HG03097 (cell line): ENCODE measurements at regions not wholly inside any gene's neighbourhood (a gene's known extent, or its start where the extent isn't known, plus 50 kb on each side); places are given as distances from the start of the nearest gene placed in this dataset.
"Not testable (repeated sequence)": the region's sequence is repeated elsewhere in the genome, so short reads cannot be mapped to it uniquely, and the experiment has no call there.

Experiments used
- ATAC-seq: cut with Tn5 transposase; IDR thresholded peaks from one replicate; pipeline ENCODE4 v1.9.1; 2021; ENCODE audit not compliant: unreplicated experiment, low FRiP score

- ATAC-seq: not testable (repeated sequence)
Measured at GRCh38 chr2:58694114-58694513, 453.0 kb upstream of the FANCL start.

- not testable (repeated sequence) for ATAC-seq
Measured at GRCh38 chr2:58691041-58691440, 449.9 kb upstream of the FANCL start.

GRCh38 chr2:58688813-58689212, 447.7 kb upstream of the FANCL start:
- ATAC-seq: no peak

GRCh38 chr2:58686776-58687175, 445.7 kb upstream of the FANCL start:
- no peak for ATAC-seq

GRCh38 chr2:58680755-58681310, 439.7 kb upstream of the FANCL start:
- no peak for ATAC-seq

- ATAC-seq: no peak
Measured at GRCh38 chr2:58677748-58678147, 436.6 kb upstream of the FANCL start.

DNA sequence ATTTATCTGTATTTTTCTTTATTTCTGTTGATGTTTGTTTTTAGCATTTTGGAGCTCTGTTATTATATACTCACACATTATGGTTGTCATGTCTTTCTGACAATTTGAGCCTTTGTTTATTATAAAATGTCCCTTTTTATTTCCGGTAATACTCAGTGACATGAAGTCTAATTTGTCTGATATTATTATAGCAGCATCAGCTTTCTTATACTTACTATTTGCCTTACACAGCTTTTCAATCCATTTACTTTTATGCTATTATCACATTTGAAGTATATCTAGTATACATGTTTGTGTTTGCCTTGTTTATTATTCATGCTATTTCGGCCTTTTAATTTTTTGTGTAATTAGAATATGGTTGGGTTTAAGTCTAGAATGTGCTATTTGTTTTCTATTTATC, 430.6 kb upstream of the FANCL start:
- no peak for ATAC-seq

GRCh38 chr2:58669998-58670397, 428.9 kb upstream of the FANCL start:
- no peak for ATAC-seq

DNA sequence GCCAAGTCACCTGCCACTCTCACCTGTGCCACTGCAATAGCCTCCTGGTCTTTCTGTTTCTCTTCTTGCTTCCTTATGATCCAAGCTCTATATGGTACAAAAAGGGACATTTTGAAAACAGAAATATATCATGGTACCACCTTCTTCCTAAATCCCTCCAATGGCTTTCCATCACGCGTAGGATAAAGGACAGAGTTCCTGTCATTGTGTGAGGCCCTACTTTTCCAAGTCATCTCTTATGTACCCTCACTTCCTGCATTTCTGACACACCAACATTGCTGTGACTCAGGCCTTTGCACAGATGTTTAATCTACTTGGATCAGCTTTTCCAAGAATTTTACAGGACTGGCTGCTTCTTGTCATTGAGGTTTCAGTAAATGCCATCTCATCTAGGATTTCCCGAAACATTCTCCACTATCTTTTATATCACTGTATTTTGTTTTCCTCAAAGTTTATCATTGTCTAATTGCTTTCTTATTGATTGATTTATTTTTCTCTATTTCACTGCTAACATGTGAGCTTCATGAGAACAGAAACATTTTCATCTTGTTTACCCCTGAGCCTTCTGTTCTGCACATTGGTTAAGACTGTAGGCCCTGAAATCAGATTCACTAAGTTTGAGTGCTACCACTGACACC, 426.1 kb upstream of the FANCL start:
- ATAC-seq: no peak

DNA sequence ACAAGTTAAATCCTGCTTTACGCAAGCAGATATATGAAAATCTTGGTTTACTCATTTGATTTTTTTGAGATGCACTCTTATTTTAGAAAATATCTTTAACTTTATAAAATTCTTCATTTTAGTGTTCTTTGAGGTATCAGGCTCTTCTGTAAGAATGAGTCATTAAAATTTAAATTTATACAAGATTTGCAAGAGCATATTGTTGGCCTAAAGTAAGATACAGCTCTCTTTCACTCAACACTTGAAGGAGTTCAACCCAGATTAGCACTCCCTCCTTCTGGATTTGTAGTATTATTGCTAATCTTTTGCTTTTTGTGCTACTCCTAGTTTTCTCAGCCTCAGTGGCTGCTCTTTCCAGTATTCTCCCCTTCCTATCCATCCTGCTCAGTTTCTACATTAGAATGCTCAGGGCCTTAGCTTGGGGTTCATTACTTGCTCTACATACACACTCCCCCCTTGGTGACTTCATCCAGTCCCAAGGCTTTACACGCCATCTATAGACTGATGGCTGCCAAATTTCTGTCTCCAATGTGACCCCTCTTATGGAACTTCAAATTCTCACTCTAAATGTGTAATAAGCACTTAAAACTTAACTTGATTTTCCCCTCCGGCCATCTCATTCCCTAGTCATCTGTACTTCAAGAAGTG, 425.3 kb upstream of the FANCL start:
- ATAC-seq: no peak

GRCh38 chr2:58665154-58665553, 424.0 kb upstream of the FANCL start:
- no peak for ATAC-seq

GRCh38 chr2:58664523-58665151, 423.5 kb upstream of the FANCL start:
- ATAC-seq: no peak

GRCh38 chr2:58660046-58660445, 418.9 kb upstream of the FANCL start:
- no peak for ATAC-seq

DNA sequence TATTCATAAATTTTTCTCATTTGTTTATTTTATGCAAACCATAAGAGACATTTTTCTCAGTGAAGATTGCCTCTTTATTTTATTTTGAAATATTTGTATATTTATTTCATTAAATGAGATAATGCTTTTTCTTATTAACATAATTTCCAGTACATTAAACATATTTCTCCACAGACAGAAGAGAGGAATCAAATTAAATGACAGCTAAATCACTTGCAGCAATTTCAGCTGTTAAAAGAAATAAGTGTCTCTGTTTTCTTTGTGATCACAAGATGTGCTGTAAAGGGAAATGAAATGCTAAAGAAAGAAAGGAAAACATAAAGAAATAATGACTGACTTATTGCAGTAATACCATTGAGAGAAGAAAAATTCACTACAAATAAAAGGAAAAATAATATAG, 414.0 kb upstream of the FANCL start:
- ATAC-seq: no peak

- no peak for ATAC-seq
Measured at GRCh38 chr2:58651930-58652329, 410.8 kb upstream of the FANCL start.

- no peak for ATAC-seq
Measured at GRCh38 chr2:58650781-58651180, 409.7 kb upstream of the FANCL start.

DNA sequence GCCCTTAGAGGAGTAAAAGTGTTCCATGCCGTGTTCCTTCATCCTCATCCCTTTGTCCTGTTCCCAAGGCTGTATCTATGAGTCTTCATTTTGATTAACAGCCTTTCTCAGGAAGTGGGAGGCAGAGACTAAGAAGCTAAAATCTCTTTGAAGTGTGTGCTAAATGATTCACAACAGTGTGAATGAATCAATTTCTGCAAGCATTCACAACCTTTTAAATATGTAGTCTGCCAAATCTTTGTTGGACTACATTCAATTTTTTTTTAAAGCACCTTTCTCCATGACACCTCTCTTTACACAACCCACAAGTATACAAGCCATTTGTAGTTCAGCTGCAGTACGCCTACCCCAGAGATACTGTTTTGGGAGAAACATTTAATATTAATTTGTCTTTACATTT, 408.6 kb upstream of the FANCL start:
- ATAC-seq: no peak

- ATAC-seq: no peak
Measured at GRCh38 chr2:58645017-58645416, 403.9 kb upstream of the FANCL start.

DNA sequence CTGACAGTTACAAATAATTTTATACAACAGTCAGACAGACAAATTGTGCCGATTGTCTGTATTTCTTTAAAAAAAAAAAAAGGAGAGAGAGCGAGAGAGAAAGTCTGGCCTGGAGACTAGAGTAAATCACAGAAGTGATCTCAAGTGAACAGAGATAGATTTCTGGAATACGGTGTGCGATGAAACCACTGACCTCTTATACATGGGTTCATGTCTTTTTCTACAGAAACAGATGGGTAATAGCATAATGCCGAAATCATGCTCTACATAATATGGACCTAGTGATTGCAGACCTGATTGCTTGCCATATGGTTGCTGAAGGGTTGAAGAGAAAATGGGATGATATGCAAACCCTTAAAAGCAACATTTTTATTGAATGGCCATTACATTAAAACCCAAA, 403.3 kb upstream of the FANCL start:
- no peak for ATAC-seq

- ATAC-seq: no peak
Measured at GRCh38 chr2:58641001-58641400, 399.9 kb upstream of the FANCL start.

GRCh38 chr2:58640042-58640441, 398.9 kb upstream of the FANCL start:
- no peak for ATAC-seq
